ENCODE measurements at regions not wholly inside any gene's neighbourhood (a gene's known extent, or its start where the extent isn't known, plus 50 kb on each side); places are given as distances from the start of the nearest gene placed in this dataset.

DNA sequence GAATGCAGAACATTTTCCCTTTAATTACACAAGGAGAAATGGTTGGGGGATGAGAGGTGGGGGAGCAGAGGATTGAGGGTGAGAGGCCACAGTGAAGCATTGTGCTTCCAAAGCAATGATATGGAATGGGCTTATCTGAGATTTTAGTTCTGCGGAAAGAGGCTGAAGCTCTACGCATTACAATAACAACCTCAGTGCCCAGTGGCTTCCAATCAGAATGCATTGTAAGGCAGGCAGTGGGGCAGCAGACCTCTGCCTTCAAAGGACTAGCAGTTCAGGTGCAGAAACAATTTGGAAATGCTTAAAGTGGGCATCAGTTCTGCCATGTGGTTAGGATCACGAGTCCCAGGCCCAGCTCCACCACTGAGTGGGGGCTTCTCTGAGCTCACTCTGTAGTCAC is 251.0 kb upstream of the ZMIZ1 start:
- Histone ChIP-seq H3F3A (replicated peaks; ENCODE audit: insufficient read depth) (no peaks in the 10 kb centered on the region), H3K9me3 (no peaks in the 10 kb centered on the region), H2AFZ (ENCODE audit: low read depth) (no peak overlapping the region), H4K20me1 (ENCODE audit: insufficient read depth) (no peaks in the 10 kb centered on the region), H3K9me2 (no peaks in the 10 kb centered on the region), H3K9ac (no peak overlapping the region), H3K36me3 (replicated peaks in 1 of 2; ENCODE audit: control insufficient read depth in 1 of 2, insufficient read depth in 2 of 2, low read length in 1 of 2) (no peaks in the 10 kb centered on the region), H3K4me1 (ENCODE audit: control insufficient read depth in 1 of 2, insufficient read depth in 2 of 2, low read depth in 1 of 2, low read length in 1 of 2) (peaks cover 0 to 11% of the 10 kb centered on the region in 2 experiments; a peak in 1 of 4 replicates), H3K4me2 (no peak overlapping the region), H3K79me2 (ENCODE audit: insufficient read depth) (no peaks in the 10 kb centered on the region), H3K27ac (ENCODE audit: low read depth in 2 of 2, low read length in 1 of 2) (no peak overlapping the region), H3K27me3 (ENCODE audit: insufficient read depth) (no peaks in the 10 kb centered on the region), H3K4me3 (ENCODE audit: low read depth in 2 of 2, low read length in 1 of 2) (no peak overlapping the region)
- DNase-seq = no peak
- POLR2A ChIA-PET = no interaction called here
- 100% methylated on average over 2 of the region's 3 CpGs for WGBS (ENCODE audit: low lambda C conversion rate)
- CTCF ChIA-PET = no interaction called here
- TF ChIP-seq, protein P1, sequence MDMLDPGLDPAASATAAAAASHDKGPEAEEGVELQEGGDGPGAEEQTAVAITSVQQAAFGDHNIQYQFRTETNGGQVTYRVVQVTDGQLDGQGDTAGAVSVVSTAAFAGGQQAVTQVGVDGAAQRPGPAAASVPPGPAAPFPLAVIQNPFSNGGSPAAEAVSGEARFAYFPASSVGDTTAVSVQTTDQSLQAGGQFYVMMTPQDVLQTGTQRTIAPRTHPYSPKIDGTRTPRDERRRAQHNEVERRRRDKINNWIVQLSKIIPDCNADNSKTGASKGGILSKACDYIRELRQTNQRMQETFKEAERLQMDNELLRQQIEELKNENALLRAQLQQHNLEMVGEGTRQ (IDR thresholded peaks at IDR 0.05; ENCODE audit: borderline replicate concordance, low read depth, low read length) = no peak
- TF ChIP-seq ELF1 (IDR thresholded peaks at IDR 0.05) = no peak
- TF ChIP-seq POLR2AphosphoS5 (IDR thresholded peaks at IDR 0.05; ENCODE audit: low read depth, low read length) = no peak
- no peak for TF ChIP-seq SIN3A (IDR thresholded peaks at IDR 0.05; ENCODE audit: borderline replicate concordance, low read depth, low read length)
- TF ChIP-seq, protein P2, sequence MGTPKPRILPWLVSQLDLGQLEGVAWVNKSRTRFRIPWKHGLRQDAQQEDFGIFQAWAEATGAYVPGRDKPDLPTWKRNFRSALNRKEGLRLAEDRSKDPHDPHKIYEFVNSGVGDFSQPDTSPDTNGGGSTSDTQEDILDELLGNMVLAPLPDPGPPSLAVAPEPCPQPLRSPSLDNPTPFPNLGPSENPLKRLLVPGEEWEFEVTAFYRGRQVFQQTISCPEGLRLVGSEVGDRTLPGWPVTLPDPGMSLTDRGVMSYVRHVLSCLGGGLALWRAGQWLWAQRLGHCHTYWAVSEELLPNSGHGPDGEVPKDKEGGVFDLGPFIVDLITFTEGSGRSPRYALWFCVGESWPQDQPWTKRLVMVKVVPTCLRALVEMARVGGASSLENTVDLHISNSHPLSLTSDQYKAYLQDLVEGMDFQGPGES (IDR thresholded peaks at IDR 0.05; ENCODE audit: low read depth, low read length) = no peak
- TF ChIP-seq SMC3 (IDR thresholded peaks at IDR 0.05; ENCODE audit: low read depth, low read length) = no peak
- TF ChIP-seq, protein P3, sequence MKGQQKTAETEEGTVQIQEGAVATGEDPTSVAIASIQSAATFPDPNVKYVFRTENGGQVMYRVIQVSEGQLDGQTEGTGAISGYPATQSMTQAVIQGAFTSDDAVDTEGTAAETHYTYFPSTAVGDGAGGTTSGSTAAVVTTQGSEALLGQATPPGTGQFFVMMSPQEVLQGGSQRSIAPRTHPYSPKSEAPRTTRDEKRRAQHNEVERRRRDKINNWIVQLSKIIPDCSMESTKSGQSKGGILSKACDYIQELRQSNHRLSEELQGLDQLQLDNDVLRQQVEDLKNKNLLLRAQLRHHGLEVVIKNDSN (IDR thresholded peaks at IDR 0.05; ENCODE audit: borderline replicate concordance, low read depth) = no peak
- no peak for TF ChIP-seq EZH2phosphoT487 (IDR thresholded peaks at IDR 0.05; ENCODE audit: borderline replicate concordance, low read depth)
- TF ChIP-seq, protein P4, sequence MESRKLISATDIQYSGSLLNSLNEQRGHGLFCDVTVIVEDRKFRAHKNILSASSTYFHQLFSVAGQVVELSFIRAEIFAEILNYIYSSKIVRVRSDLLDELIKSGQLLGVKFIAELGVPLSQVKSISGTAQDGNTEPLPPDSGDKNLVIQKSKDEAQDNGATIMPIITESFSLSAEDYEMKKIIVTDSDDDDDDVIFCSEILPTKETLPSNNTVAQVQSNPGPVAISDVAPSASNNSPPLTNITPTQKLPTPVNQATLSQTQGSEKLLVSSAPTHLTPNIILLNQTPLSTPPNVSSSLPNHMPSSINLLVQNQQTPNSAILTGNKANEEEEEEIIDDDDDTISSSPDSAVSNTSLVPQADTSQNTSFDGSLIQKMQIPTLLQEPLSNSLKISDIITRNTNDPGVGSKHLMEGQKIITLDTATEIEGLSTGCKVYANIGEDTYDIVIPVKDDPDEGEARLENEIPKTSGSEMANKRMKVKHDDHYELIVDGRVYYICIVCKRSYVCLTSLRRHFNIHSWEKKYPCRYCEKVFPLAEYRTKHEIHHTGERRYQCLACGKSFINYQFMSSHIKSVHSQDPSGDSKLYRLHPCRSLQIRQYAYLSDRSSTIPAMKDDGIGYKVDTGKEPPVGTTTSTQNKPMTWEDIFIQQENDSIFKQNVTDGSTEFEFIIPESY (IDR thresholded peaks at IDR 0.05; ENCODE audit: borderline replicate concordance, low read depth) = no peak
- no peak for TF ChIP-seq FOSL2 (IDR thresholded peaks at IDR 0.05; ENCODE audit: borderline replicate concordance, low read depth)
- TF ChIP-seq FOXM1 (IDR thresholded peaks at IDR 0.05; ENCODE audit: low read depth) = no peak
- no peak for TF ChIP-seq MXI1 (IDR thresholded peaks at IDR 0.05; ENCODE audit: low read depth, low read length)
- no peak for TF ChIP-seq NRF1 (IDR thresholded peaks at IDR 0.05; ENCODE audit: low read depth, low read length)
- no peak for TF ChIP-seq JUND (IDR thresholded peaks at IDR 0.05)
- TF ChIP-seq FOXJ3 (CRISPR knock-in tag; IDR thresholded peaks at IDR 0.05) = no peak
- TF ChIP-seq, protein P5, sequence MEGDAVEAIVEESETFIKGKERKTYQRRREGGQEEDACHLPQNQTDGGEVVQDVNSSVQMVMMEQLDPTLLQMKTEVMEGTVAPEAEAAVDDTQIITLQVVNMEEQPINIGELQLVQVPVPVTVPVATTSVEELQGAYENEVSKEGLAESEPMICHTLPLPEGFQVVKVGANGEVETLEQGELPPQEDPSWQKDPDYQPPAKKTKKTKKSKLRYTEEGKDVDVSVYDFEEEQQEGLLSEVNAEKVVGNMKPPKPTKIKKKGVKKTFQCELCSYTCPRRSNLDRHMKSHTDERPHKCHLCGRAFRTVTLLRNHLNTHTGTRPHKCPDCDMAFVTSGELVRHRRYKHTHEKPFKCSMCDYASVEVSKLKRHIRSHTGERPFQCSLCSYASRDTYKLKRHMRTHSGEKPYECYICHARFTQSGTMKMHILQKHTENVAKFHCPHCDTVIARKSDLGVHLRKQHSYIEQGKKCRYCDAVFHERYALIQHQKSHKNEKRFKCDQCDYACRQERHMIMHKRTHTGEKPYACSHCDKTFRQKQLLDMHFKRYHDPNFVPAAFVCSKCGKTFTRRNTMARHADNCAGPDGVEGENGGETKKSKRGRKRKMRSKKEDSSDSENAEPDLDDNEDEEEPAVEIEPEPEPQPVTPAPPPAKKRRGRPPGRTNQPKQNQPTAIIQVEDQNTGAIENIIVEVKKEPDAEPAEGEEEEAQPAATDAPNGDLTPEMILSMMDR (IDR thresholded peaks at IDR 0.05) = no peak
